ENCODE measurements at regions not wholly inside any gene's neighbourhood (a gene's known extent, or its start where the extent isn't known, plus 50 kb on each side); places are given as distances from the start of the nearest gene placed in this dataset.

- TF ChIP-seq CTCF (IDR thresholded peaks at IDR 0.05): no peak
- TF ChIP-seq POLR2AphosphoS5 (IDR thresholded peaks at IDR 0.05): no peak
- no peak for TF ChIP-seq POLR2A (IDR thresholded peaks at IDR 0.05)
Observed at GRCh38 chr12:111069886-111070285, 149.5 kb upstream of the MYL2 start.

Measured in transverse colon (tissue), 4 donors.